ENCODE measurements at regions not wholly inside any gene's neighbourhood (a gene's known extent, or its start where the extent isn't known, plus 50 kb on each side); places are given as distances from the start of the nearest gene placed in this dataset.

DNA sequence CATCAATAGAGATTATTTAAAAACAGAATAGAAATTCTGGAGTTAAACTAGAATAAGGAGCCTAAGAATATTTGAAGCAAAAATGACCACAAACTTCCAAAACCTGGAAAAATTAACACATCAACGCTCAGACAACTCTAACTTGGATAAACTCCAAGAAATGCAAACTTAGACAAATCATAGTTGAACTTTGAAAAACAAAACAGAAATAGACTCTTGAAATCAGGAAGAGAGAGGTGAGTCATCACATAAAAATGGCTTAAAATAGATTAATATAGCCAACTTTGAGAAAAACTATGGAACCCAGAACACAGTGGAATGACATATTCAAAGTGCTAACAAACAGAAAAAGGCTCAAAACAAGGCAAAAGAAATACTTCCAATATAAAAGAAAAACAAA lies 974.2 kb downstream of the JRKL start:
- TF ChIP-seq RAD21 (IDR thresholded peaks at IDR 0.05; ENCODE audit: low read length) (no peak), EP300 (IDR thresholded peaks at IDR 0.05; ENCODE audit: borderline replicate concordance in 1 of 2, low read depth in 1 of 2, low read length in 1 of 2) (no peak)
- TF ChIP-seq, protein P1, sequence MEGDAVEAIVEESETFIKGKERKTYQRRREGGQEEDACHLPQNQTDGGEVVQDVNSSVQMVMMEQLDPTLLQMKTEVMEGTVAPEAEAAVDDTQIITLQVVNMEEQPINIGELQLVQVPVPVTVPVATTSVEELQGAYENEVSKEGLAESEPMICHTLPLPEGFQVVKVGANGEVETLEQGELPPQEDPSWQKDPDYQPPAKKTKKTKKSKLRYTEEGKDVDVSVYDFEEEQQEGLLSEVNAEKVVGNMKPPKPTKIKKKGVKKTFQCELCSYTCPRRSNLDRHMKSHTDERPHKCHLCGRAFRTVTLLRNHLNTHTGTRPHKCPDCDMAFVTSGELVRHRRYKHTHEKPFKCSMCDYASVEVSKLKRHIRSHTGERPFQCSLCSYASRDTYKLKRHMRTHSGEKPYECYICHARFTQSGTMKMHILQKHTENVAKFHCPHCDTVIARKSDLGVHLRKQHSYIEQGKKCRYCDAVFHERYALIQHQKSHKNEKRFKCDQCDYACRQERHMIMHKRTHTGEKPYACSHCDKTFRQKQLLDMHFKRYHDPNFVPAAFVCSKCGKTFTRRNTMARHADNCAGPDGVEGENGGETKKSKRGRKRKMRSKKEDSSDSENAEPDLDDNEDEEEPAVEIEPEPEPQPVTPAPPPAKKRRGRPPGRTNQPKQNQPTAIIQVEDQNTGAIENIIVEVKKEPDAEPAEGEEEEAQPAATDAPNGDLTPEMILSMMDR (IDR thresholded peaks at IDR 0.05), result no peak

Data from SK-N-SH (cell line).